Stomach (tissue), 8 donors: ENCODE measurements at regions not wholly inside any gene's neighbourhood (a gene's known extent, or its start where the extent isn't known, plus 50 kb on each side); places are given as distances from the start of the nearest gene placed in this dataset.

Source experiments
- DNase-seq, 2 donors: peaks; one replicate each; pipeline versions ENCODE4 v3.0.0 to v3.0.0-alpha.2; 2013 to 2019
- H3K27ac ChIP-seq, 5 donors: fragments of 200-600 bp in 4 of 5; sonication (generic) in 4 of 5; one replicate each; pipeline ENCODE4 v1.5.1; 2013 to 2019; ENCODE audit warnings: mild to moderate bottlenecking in 1 of 5, moderate library complexity in 1 of 5
- H3K27me3 ChIP-seq, 3 donors: fragments of 200-600 bp; sonication (generic); one replicate each; pipeline ENCODE4 v1.5.1; 2017 to 2019; ENCODE audit warnings: mixed run types in 1 of 3
- H3K36me3 ChIP-seq, 4 donors: fragments of 200-600 bp; sonication (generic); 1 replicate in 3 of 4; 2 replicates in 1 of 4; pipeline ENCODE4 v1.5.1; 2016 to 2019
- H3K4me1 ChIP-seq, 4 donors: fragments of 200-600 bp; sonication (generic); one replicate each; pipeline ENCODE4 v1.5.1; 2016 to 2019
- H3K4me3 ChIP-seq, 4 donors: fragments of 200-600 bp; sonication (generic) in 3 of 4; one replicate each; pipeline ENCODE4 v1.5.1; 2016 to 2019; ENCODE audit warnings: mild to moderate bottlenecking in 1 of 4
- H3K9me3 ChIP-seq, 4 donors: fragments of 200-600 bp; sonication (generic); one replicate each; pipeline ENCODE4 v1.5.1; 2016 to 2019
- CTCF ChIP-seq, 7 experiments: fragments of 450-650 bp in 4 of 7; fragments of 200-600 bp in 3 of 7; sonication (generic) in 3 of 7; IDR thresholded peaks; one replicate each; pipeline ENCODE4 v1.5.1; 2016 to 2019; ENCODE audit warnings: antibody characterized with exemption in 7 of 7, control low read depth in 2 of 7, mild to moderate bottlenecking in 1 of 7
- EP300 ChIP-seq: sonication (generic); formaldehyde crosslinking; IDR thresholded peaks from one replicate; pipeline ENCODE4 v1.6.1; 2017; ENCODE audit warnings: antibody characterized with exemption
- POLR2A ChIP-seq, 4 donors: fragments of 450-650 bp; IDR thresholded peaks; one replicate each; pipeline ENCODE4 v1.6.1; 2016; ENCODE audit warnings: antibody characterized with exemption in 4 of 4, control low read depth in 2 of 4, mild to moderate bottlenecking in 1 of 4, moderate library complexity in 1 of 4
- POLR2AphosphoS5 ChIP-seq, 3 donors: sonication (generic); formaldehyde crosslinking; IDR thresholded peaks; one replicate each; pipeline ENCODE4 v1.6.1; 2016; ENCODE audit warnings: antibody characterized with exemption in 3 of 3
- WGBS, 5 donors: extraction: QIAGEN DNeasy Blood & Tissue Kit in 3 of 5; methylation state at CpG; one replicate each; pipeline versions ENCODE4 v1.1.5 to v1.1.7; 2013 to 2018; 5-methylcytosine and 5-hydroxymethylcytosine counted together
- intact Hi-C: fragments of 100-400 bp; cut with DNase I; formaldehyde crosslinking; loops from one replicate; pipeline ENCODE4 v1.15.1; 2023; ENCODE audit warnings: low total_unique reads
- donor health status: healthy with polysubstance abuse.
- donor health status: Bipolar disorder and iron deficiency.
- donor health status: healthy.

- no peak for TF ChIP-seq POLR2A (IDR thresholded peaks at IDR 0.05)
- TF ChIP-seq CTCF (IDR thresholded peaks at IDR 0.05) = no peak
- no peak for TF ChIP-seq EP300
- TF ChIP-seq POLR2AphosphoS5 (IDR thresholded peaks at IDR 0.05) = no peak
- Histone ChIP-seq H3K4me3 (no peak overlapping the region), H3K36me3 (no peaks in the 10 kb centered on the region), H3K9me3 (no peaks in the 10 kb centered on the region), H3K4me1 (no peaks in the 10 kb centered on the region), H3K27me3 (no peaks in the 10 kb centered on the region), H3K27ac (no peak overlapping the region)
- intact Hi-C loops = no loop called here
- no peak for DNase-seq
- WGBS, 5 donors = 72 to 93% (median 86%) methylated on average over 1 of the region's 1 CpG
These were observed 661.3 kb upstream of the USP24 start for GRCh38 chr1:55876276-55877060.

- no peak for DNase-seq
- TF ChIP-seq POLR2AphosphoS5 (IDR thresholded peaks at IDR 0.05) = no peak
- TF ChIP-seq POLR2A (IDR thresholded peaks at IDR 0.05) = no peak
- TF ChIP-seq CTCF (IDR thresholded peaks at IDR 0.05) = no peak
- Histone ChIP-seq H3K27me3 (no peaks in the 10 kb centered on the region), H3K27ac (no peak overlapping the region), H3K36me3 (no peaks in the 10 kb centered on the region), H3K9me3 (no peaks in the 10 kb centered on the region), H3K4me3 (no peak overlapping the region), H3K4me1 (no peaks in the 10 kb centered on the region)
- intact Hi-C loops = no loop called here
These were observed 654.9 kb upstream of the USP24 start for GRCh38 chr1:55870106-55870505.

GRCh38 chr1:55869065-55869464 is 653.9 kb upstream of the USP24 start:
- WGBS, 5 donors = 33 to 50% (median 44%) methylated on average over 1 of the region's 1 CpG
- H3K27ac ChIP-seq = no peak overlapping the region
- TF ChIP-seq CTCF (IDR thresholded peaks at IDR 0.05) (no peak), POLR2A (IDR thresholded peaks at IDR 0.05) (no peak), POLR2AphosphoS5 (IDR thresholded peaks at IDR 0.05) (no peak), EP300 (no peak)
- H3K36me3 ChIP-seq = no peaks in the 10 kb centered on the region
- H3K27me3 ChIP-seq = no peaks in the 10 kb centered on the region
- no peaks in the 10 kb centered on the region for H3K9me3 ChIP-seq
- peak in 1 of 2 donors; percentile 51 for DNase-seq
- H3K4me1 ChIP-seq = no peaks in the 10 kb centered on the region
- intact Hi-C loops = no loop called here
- no peak overlapping the region for H3K4me3 ChIP-seq

GRCh38 chr1:55868026-55868425 is 652.9 kb upstream of the USP24 start:
- DNase-seq = no peak
- WGBS, 5 donors = 14 to 53% (median 25%) methylated on average over 2 of the region's 2 CpGs
- TF ChIP-seq EP300 (no peak), POLR2AphosphoS5 (IDR thresholded peaks at IDR 0.05) (no peak), CTCF (IDR thresholded peaks at IDR 0.05) (no peak), POLR2A (IDR thresholded peaks at IDR 0.05) (no peak)
- intact Hi-C loops = no loop called here
- Histone ChIP-seq H3K4me3 (no peak overlapping the region), H3K36me3 (no peaks in the 10 kb centered on the region), H3K27me3 (no peaks in the 10 kb centered on the region), H3K27ac (no peak overlapping the region), H3K4me1 (no peaks in the 10 kb centered on the region), H3K9me3 (no peaks in the 10 kb centered on the region)
